ENCODE measurements at regions not wholly inside any gene's neighbourhood (a gene's known extent, or its start where the extent isn't known, plus 50 kb on each side); places are given as distances from the start of the nearest gene placed in this dataset.
"Not testable (repeated sequence)": the region's sequence is repeated elsewhere in the genome, so short reads cannot be mapped to it uniquely, and the experiment has no call there.

- TF ChIP-seq CTCF (IDR thresholded peaks at IDR 0.05); POLR2AphosphoS5 (IDR thresholded peaks at IDR 0.05; ENCODE audit: insufficient read depth in 1 of 2, low read depth in 1 of 2): not testable (repeated sequence)
Measured at GRCh38 chr15:32276200-32276830, 126.8 kb downstream of the GOLGA8K start.

Data from vagina (tissue), 2 donors.